Caco-2 (cell line): ENCODE measurements at regions not wholly inside any gene's neighbourhood (a gene's known extent, or its start where the extent isn't known, plus 50 kb on each side); places are given as distances from the start of the nearest gene placed in this dataset.

ENCODE experiments used
- BruUV-seq: library from RNA; stranded (reverse); fragments of 400-500 nt; replicated peaks from 2 replicates; lab custom pipeline; 2021; lab: Mats Ljungman, UMichigan
- CTCF ChIA-PET: fragments of 300-600 bp; sonication (Branson Sonifier 250); formaldehyde crosslinking; loops from one replicate; lab custom pipeline; 2022; ENCODE audit warnings: antibody characterized with exemption; lab: Charles Lee
- POLR2A ChIA-PET: fragments of 300-600 bp; sonication (Branson Sonifier 250); formaldehyde crosslinking; loops from one replicate; lab custom pipeline; 2022; ENCODE audit warnings: antibody characterized with exemption; lab: Charles Lee
- DNase-seq, 2 experiments: peaks; one replicate each; pipeline versions ENCODE4 v3.0.0 to v3.0.0-alpha.2; 2020 to 2022
- H3K27me3 ChIP-seq: replicated peaks from 2 replicates; pipeline ENCODE4 v1.6.0; 2011; ENCODE audit warnings: low read length; ENCODE audit not compliant: control insufficient read depth, insufficient read depth
- H3K36me3 ChIP-seq: 2 replicates; pipeline ENCODE4 v1.5.1; 2011; ENCODE audit warnings: low read length; ENCODE audit not compliant: control insufficient read depth, insufficient read depth
- H3K4me1 ChIP-seq: fragments of 250-450 bp; sonication (Bioruptor Pico); 2 replicates; pipeline ENCODE4 v1.5.1; 2020; ENCODE audit warnings: mild to moderate bottlenecking
- H3K4me3 ChIP-seq: 2 replicates; pipeline ENCODE4 v1.5.1; 2011; ENCODE audit warnings: low read depth, mild to moderate bottlenecking, control low read depth, low read length
- H3K9me3 ChIP-seq: fragments of 250-450 bp; sonication (Bioruptor Pico); 2 replicates; pipeline ENCODE4 v1.5.1; 2020; ENCODE audit warnings: mild to moderate bottlenecking, moderate library complexity
- H3K27ac Mint-ChIP-seq: one replicate; pipeline ENCODE4 v1.8.0; 2022; ENCODE audit warnings: mixed read lengths; ENCODE audit not compliant: unreplicated experiment
- H3K27me3 Mint-ChIP-seq: one replicate; pipeline ENCODE4 v1.8.0; 2022; ENCODE audit warnings: mixed read lengths; ENCODE audit not compliant: insufficient read depth, unreplicated experiment
- H3K36me3 Mint-ChIP-seq: one replicate; pipeline ENCODE4 v1.8.0; 2022; ENCODE audit warnings: mild to moderate bottlenecking, mixed read lengths; ENCODE audit not compliant: insufficient read depth, unreplicated experiment
- H3K4me1 Mint-ChIP-seq: one replicate; pipeline ENCODE4 v1.8.0; 2022; ENCODE audit warnings: low read depth, mixed read lengths; ENCODE audit not compliant: unreplicated experiment
- H3K4me3 Mint-ChIP-seq: one replicate; pipeline ENCODE4 v1.8.0; 2022; ENCODE audit warnings: mild to moderate bottlenecking, moderate library complexity, mixed read lengths; ENCODE audit not compliant: unreplicated experiment
- H3K9me3 Mint-ChIP-seq: one replicate; pipeline ENCODE4 v1.8.0; 2022; ENCODE audit warnings: mixed read lengths; ENCODE audit not compliant: unreplicated experiment
- intact Hi-C: fragments of 100-400 bp; cut with micrococcal nuclease; formaldehyde crosslinking; loops from one replicate; pipeline ENCODE4 v1.10.0; 2022; ENCODE audit not compliant: unreplicated experiment
- TF ChIP-seq, protein P1 (sequence below), 2 experiments: fragments of 200-600 bp in 1 of 2; IDR thresholded peaks; 1 replicate in 1 of 2; 2 replicates in 1 of 2; pipeline versions ENCODE4 v1.5.1 to v1.8.0; 2011 to 2022; ENCODE audit warnings: antibody characterized with exemption in 1 of 2, control low read depth in 1 of 2, inconsistent platforms in 1 of 2, low read depth in 1 of 2, low read length in 1 of 2, mild to moderate bottlenecking in 1 of 2, moderate library complexity in 1 of 2; ENCODE audit not compliant: insufficient read depth in 1 of 2, severe bottlenecking in 1 of 2, unreplicated experiment in 1 of 2

DNA sequence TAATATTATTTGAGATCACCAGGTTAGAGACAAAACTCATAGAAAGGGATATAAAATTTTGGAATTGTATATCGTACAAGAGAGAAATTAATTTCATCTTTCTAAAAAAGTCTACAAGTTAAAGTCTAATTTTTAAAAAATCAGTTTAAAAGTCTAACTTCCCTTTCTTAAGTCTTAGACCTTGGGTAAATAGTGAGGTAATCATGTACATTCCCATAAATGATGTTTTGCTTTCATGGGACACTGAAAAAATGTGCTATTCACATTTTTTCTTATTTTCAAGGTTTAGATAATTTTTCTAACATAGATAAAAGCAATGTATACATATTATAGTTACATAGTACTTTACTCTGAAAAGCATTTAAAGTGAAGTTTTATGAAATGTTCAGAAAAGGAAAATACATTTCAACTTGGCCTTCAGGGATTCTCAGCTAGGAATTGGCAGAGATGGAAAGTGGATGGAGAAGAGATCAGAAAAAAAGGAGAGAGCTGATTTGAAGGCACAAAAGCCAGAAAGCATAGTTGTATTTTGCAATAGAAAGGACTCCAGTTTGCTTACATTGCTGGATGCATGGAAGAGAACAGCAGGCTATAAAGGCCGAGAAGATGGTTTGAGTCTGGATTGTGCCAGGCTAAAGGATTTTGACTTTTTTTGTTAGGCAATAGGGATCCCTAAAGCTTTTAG lies 194.0 kb downstream of the CASP12 start:
- H3K4me3 ChIP-seq, result no peak overlapping the region
- TF ChIP-seq, protein P1, sequence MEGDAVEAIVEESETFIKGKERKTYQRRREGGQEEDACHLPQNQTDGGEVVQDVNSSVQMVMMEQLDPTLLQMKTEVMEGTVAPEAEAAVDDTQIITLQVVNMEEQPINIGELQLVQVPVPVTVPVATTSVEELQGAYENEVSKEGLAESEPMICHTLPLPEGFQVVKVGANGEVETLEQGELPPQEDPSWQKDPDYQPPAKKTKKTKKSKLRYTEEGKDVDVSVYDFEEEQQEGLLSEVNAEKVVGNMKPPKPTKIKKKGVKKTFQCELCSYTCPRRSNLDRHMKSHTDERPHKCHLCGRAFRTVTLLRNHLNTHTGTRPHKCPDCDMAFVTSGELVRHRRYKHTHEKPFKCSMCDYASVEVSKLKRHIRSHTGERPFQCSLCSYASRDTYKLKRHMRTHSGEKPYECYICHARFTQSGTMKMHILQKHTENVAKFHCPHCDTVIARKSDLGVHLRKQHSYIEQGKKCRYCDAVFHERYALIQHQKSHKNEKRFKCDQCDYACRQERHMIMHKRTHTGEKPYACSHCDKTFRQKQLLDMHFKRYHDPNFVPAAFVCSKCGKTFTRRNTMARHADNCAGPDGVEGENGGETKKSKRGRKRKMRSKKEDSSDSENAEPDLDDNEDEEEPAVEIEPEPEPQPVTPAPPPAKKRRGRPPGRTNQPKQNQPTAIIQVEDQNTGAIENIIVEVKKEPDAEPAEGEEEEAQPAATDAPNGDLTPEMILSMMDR (IDR thresholded peaks at IDR 0.05; ENCODE audit: insufficient read depth in 1 of 2, low read depth in 1 of 2, low read length in 1 of 2, severe bottlenecking in 1 of 2, unreplicated experiment in 1 of 2), result no peak

DNA sequence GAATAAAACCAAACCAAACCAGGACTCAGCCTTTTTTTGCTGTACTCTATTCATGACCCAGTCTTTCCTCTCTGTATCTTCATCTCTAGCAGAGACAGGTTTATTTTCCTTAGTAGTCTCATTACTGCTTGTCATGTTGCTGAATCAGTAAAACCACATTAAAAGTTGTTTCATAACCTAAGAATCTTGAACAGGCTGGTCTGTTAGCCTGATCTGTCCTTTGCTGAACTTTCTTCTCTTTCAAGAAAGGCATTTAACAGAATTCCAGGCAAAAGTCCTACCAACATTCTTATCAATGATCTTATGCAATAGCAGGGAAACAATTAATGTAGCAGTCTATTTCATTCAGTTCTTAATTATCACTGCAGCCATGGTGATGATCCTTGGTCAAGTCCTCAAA lies 197.7 kb downstream of the CASP12 start:
- ChIA-PET CTCF (no interaction called here), POLR2A (no interaction called here)
- no peaks in the 10 kb centered on the region for H3K36me3 Mint-ChIP-seq
- DNase-seq, result no peak
- H3K27ac Mint-ChIP-seq, result no peak overlapping the region
- no peaks in the 10 kb centered on the region for H3K9me3 Mint-ChIP-seq
- BruUV-seq, result no TSS peak
- TF ChIP-seq, protein P1 (IDR thresholded peaks at IDR 0.05; ENCODE audit: insufficient read depth in 1 of 2, low read depth in 1 of 2, low read length in 1 of 2, severe bottlenecking in 1 of 2, unreplicated experiment in 1 of 2), result no peak
- H3K4me3 ChIP-seq, result no peak overlapping the region
- H3K4me3 Mint-ChIP-seq, result no peak overlapping the region
- no peaks in the 10 kb centered on the region for H3K27me3 ChIP-seq
- H3K27me3 Mint-ChIP-seq, result no peaks in the 10 kb centered on the region
- intact Hi-C loops, result no loop called here
- H3K36me3 ChIP-seq, result no peaks in the 10 kb centered on the region
- H3K9me3 ChIP-seq, result no peaks in the 10 kb centered on the region
- peaks cover 12% of the 10 kb centered on the region for H3K4me1 ChIP-seq
- peaks cover 9% of the 10 kb centered on the region for H3K4me1 Mint-ChIP-seq

More for the DNA sequence above, 194.0 kb downstream of the CASP12 start:
- Histone ChIP-seq H3K9me3 (no peaks in the 10 kb centered on the region; the same call in 1 of the 2 replicates), H3K36me3 (no peaks in the 10 kb centered on the region), H3K4me1 (peaks cover 12% of the 10 kb centered on the region), H3K27me3 (no peaks in the 10 kb centered on the region)
- intact Hi-C loops, result no loop called here
- H3K27me3 Mint-ChIP-seq, result no peaks in the 10 kb centered on the region
- DNase-seq, result no peak
- BruUV-seq, result no TSS peak
- H3K4me1 Mint-ChIP-seq, result peaks cover 9% of the 10 kb centered on the region
- no peaks in the 10 kb centered on the region for H3K36me3 Mint-ChIP-seq
- H3K9me3 Mint-ChIP-seq, result no peaks in the 10 kb centered on the region
- ChIA-PET CTCF (no interaction called here), POLR2A (no interaction called here)
- no peak overlapping the region for H3K4me3 Mint-ChIP-seq
- H3K27ac Mint-ChIP-seq, result no peak overlapping the region

DNA sequence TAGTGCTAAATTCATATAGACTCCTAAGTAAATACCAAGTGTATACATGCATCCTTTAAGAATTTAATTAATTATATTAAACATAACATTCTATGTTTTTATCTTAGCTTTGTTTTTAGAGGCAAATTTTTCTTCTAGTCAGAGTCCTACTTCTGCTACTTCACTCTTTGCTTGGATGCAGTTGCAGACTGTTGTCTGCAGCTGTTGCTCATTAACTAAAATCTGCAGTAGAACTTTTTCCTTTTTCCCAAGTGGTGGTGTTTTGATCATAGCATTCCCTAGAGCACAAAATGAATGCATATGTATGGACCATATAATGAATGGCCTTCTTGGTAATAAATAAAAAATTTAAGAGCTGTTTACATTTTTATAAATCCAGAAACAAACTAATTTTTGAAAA lies 198.3 kb downstream of the CASP12 start:
- ChIA-PET POLR2A (no interaction called here), CTCF (no interaction called here)
- no peak for DNase-seq
- no TSS peak for BruUV-seq
- TF ChIP-seq, protein P1 (IDR thresholded peaks at IDR 0.05; ENCODE audit: insufficient read depth in 1 of 2, low read depth in 1 of 2, low read length in 1 of 2, severe bottlenecking in 1 of 2, unreplicated experiment in 1 of 2), result no peak
- Mint-ChIP-seq H3K27me3 (no peaks in the 10 kb centered on the region), H3K36me3 (no peaks in the 10 kb centered on the region), H3K27ac (no peak overlapping the region), H3K9me3 (no peaks in the 10 kb centered on the region), H3K4me1 (peaks cover 11% of the 10 kb centered on the region), H3K4me3 (no peak overlapping the region)
- intact Hi-C loops, result no loop called here
- peaks cover 13% of the 10 kb centered on the region for H3K4me1 ChIP-seq
- no peaks in the 10 kb centered on the region for H3K9me3 ChIP-seq
- no peak overlapping the region for H3K4me3 ChIP-seq
- no peaks in the 10 kb centered on the region for H3K36me3 ChIP-seq
- no peaks in the 10 kb centered on the region for H3K27me3 ChIP-seq
